HL-60 (cell line): ENCODE measurements at regions not wholly inside any gene's neighbourhood (a gene's known extent, or its start where the extent isn't known, plus 50 kb on each side); places are given as distances from the start of the nearest gene placed in this dataset.

ENCODE experiments used
- POLR2AphosphoS5 ChIP-seq: IDR thresholded peaks from 2 replicates; pipeline ENCODE4 v1.6.1; 2012; ENCODE audit warnings: low read depth
- SPI1 ChIP-seq: IDR thresholded peaks from 2 replicates; pipeline ENCODE4 v1.6.1; 2012; ENCODE audit warnings: low read depth, mild to moderate bottlenecking, borderline replicate concordance
- TF ChIP-seq, protein P1 (sequence below): IDR thresholded peaks from one replicate; pipeline ENCODE4 v1.5.1; 2011; ENCODE audit warnings: low read length, control low read depth, inconsistent platforms; ENCODE audit not compliant: insufficient read depth
- TF ChIP-seq, protein P2 (sequence below): IDR thresholded peaks from 2 replicates; pipeline ENCODE4 v1.6.1; 2012; ENCODE audit warnings: low read depth; ENCODE audit not compliant: insufficient replicate concordance

DNA sequence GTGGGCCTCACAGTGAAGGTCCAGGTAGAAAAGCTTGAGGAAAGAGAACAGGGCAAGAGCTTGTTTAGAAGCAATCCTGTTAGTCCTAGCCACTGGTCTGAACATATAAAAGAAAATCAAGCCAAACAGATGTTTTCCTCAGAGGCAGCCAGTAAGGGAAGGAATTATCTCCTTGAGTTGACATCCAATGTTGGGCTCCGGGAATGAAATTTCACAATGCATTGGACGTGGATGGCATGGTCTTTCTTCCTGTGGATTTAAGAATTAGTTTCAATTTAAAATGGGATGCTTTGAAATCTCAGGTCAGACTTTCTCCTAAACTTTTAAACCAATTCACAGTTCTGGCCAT, 92.1 kb downstream of the ACKR3 start:
- TF ChIP-seq, protein P1, sequence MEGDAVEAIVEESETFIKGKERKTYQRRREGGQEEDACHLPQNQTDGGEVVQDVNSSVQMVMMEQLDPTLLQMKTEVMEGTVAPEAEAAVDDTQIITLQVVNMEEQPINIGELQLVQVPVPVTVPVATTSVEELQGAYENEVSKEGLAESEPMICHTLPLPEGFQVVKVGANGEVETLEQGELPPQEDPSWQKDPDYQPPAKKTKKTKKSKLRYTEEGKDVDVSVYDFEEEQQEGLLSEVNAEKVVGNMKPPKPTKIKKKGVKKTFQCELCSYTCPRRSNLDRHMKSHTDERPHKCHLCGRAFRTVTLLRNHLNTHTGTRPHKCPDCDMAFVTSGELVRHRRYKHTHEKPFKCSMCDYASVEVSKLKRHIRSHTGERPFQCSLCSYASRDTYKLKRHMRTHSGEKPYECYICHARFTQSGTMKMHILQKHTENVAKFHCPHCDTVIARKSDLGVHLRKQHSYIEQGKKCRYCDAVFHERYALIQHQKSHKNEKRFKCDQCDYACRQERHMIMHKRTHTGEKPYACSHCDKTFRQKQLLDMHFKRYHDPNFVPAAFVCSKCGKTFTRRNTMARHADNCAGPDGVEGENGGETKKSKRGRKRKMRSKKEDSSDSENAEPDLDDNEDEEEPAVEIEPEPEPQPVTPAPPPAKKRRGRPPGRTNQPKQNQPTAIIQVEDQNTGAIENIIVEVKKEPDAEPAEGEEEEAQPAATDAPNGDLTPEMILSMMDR: no peak
- TF ChIP-seq POLR2AphosphoS5 (no peak), SPI1 (no peak)
- TF ChIP-seq, protein P2, sequence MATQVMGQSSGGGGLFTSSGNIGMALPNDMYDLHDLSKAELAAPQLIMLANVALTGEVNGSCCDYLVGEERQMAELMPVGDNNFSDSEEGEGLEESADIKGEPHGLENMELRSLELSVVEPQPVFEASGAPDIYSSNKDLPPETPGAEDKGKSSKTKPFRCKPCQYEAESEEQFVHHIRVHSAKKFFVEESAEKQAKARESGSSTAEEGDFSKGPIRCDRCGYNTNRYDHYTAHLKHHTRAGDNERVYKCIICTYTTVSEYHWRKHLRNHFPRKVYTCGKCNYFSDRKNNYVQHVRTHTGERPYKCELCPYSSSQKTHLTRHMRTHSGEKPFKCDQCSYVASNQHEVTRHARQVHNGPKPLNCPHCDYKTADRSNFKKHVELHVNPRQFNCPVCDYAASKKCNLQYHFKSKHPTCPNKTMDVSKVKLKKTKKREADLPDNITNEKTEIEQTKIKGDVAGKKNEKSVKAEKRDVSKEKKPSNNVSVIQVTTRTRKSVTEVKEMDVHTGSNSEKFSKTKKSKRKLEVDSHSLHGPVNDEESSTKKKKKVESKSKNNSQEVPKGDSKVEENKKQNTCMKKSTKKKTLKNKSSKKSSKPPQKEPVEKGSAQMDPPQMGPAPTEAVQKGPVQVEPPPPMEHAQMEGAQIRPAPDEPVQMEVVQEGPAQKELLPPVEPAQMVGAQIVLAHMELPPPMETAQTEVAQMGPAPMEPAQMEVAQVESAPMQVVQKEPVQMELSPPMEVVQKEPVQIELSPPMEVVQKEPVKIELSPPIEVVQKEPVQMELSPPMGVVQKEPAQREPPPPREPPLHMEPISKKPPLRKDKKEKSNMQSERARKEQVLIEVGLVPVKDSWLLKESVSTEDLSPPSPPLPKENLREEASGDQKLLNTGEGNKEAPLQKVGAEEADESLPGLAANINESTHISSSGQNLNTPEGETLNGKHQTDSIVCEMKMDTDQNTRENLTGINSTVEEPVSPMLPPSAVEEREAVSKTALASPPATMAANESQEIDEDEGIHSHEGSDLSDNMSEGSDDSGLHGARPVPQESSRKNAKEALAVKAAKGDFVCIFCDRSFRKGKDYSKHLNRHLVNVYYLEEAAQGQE: no peak
